Posterior cingulate gyrus (tissue), 11 donors: ENCODE measurements at regions not wholly inside any gene's neighbourhood (a gene's known extent, or its start where the extent isn't known, plus 50 kb on each side); places are given as distances from the start of the nearest gene placed in this dataset.
A peak's percentile ranks its signal among the peaks of the same experiment; 100 is the strongest.
"Not testable (repeated sequence)": the region's sequence is repeated elsewhere in the genome, so short reads cannot be mapped to it uniquely, and the experiment has no call there.

Experiments used
- DNase-seq, 10 donors: peaks; one replicate each; pipeline versions ENCODE4 v3.0.0 to v3.0.0-alpha.2; 2020 to 2021; ENCODE audit warnings: mixed read lengths in 3 of 10
- intact Hi-C: fragments of 100-400 bp; cut with DNase I; formaldehyde crosslinking; loops from one replicate; pipeline ENCODE4 v1.15.1; 2023

DNA sequence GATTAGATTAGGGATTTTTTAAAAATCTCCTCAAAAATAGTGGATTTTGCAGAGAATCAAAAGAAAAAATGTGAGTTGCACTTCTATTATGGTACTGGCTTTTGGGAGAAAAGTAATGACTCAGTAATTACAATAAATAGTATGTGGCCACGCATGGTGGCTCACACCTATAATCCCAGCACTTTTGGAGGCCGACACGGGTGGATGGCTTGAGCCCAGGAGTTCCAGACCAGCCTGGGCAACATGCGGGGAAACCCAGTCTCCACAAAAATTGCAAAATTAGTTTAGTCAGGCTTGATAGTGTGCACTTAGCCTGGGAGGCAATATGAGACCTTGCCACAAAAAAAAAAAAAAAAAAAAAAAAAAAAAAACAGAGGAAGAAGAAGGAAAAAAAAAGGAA lies 1098.2 kb downstream of the ZPLD1 start:
- intact Hi-C loops, result no loop called here
- peak in 2 of 10 donors; percentile 52 to 74 for DNase-seq

DNA sequence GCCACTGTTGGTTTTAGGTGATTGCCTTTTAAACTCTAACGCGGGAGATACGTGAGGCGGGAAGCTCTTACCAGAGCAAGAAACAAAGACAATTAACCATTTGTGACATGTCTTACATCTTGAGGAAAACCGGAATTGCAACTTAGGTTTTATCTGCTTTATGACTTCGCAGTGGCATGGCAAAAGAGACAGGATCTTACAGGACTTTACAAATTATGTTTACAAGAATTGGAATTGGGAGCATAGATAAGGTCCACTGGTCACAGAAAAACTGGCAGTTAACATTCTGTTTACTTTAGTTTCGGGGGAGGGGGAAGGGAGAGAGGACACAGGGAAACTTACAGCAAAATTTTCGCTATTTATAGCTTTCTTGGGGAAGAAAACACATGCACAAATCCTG lies 1119.6 kb downstream of the ZPLD1 start:
- intact Hi-C loops, result no loop called here
- DNase-seq, result no peak

- intact Hi-C loops, DNase-seq: not testable (repeated sequence)
Measured at GRCh38 chr3:103564116-103564515, 1129.3 kb downstream of the ZPLD1 start.

DNA sequence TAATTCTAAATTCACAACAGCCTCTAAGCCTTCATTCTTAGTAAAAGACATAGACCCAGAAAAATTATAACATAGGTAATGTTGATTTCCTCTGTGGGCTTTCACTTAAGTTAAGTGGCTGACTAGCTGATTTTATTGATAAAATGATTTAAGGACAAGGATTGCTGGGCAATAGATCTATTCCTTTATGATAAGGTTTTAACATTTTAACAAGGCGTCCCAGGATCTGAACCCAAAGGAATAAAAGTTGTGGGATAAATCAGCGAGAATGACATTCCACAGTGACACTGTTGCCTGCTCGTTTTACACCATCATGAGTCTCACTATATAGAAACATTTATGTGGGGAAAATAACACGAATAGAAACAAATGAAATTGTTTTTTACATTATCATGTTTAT lies 1151.0 kb downstream of the ZPLD1 start:
- intact Hi-C loops, result no loop called here
- DNase-seq, result no peak

DNA sequence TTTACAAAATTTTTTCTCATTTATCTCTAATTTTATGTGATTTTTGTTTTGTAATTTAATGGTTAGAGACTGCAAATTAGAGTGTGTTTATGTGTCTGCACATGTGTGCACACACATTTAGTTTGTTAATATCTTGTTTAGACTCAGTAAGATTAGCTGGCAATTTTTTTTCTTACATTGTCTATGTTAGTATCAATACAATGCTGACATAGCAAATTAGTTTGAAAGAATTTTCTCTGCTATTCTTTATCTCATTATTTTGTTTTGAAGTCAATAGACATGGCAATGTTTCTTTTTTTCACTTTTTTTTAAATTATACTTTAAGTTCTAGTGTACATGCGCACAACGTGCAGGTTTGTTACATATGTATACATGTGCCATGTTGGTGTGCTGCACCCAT lies 1155.0 kb downstream of the ZPLD1 start:
- no peak for DNase-seq
- intact Hi-C loops, result no loop called here

- intact Hi-C loops, result no loop called here
- no peak for DNase-seq
Measured at GRCh38 chr3:103600844-103601243, 1166.0 kb downstream of the ZPLD1 start.

GRCh38 chr3:103601666-103602065 lies 1166.9 kb downstream of the ZPLD1 start:
- no peak for DNase-seq
- intact Hi-C loops, result no loop called here

DNA sequence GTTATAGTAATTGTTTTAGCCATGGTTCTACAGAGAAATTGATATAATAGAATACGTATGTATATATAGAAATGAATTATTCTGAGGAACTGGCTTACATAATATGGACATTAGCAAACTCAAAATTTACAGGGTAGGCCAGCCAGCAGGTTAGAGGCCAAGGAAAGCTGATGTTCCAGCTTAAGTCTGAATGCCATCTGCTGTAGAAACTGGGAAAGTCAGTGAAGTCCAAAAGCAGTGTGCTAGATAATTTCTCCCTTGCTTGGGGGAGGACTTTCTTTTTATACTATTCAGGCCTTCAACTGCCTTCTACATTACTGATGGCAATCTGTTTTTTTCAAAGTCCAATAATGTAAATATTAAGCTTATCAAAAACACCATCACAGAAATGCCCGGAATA lies 1174.7 kb downstream of the ZPLD1 start:
- no peak for DNase-seq
- intact Hi-C loops, result no loop called here

DNA sequence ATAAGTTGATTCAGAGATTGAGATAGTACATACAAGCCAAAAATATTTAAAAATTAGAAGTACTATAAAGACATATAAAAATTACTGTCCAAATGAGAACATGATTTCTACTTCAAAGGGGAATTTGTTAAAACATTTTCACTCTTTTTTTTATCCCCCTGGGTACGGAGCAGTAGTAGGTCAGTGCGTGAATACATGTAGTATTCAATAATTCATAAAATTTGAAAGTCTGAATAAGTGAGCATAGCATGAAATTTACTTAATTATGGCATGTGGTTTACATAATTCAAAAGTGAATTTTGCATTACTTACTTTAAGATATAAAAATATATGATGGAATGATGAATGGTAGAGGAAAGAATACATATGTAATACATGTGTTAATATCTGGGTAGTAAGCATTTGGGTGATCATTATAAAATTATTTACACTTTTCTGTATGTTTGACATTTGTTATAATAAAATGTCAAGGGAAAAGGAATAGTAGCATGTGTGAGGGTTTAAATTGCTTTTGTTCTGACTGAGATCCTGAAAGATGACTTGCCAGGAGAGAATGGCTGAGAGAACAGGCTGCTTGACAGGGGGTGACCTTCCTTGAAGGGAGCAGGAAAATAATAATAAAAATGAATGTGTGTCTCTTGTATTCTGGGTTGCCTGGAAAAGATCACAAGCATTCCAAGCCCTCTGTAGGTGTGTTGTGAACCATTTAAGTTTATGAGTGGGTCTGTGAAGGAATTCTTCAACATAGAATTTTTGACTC lies 1178.8 kb downstream of the ZPLD1 start:
- intact Hi-C loops, result no loop called here
- no peak for DNase-seq

DNA sequence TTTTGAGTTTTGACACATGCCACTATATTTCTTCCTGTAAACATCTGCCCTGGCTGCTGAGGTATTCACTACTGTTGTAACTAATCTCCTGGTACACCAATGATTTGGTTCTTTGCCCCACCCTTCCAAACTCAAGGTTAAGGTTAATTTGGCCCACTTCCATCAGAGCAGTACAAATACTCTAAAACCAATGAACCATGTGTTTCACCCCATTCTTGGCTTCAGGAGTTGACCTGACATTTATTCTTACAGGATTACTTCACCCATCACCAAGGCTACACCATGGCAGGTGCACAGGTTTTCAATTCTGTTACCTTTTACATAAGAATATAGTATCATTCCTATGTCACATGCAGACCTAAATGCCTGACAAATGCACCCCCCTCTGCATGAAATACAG lies 1179.9 kb downstream of the ZPLD1 start:
- intact Hi-C loops, result no loop called here
- no peak for DNase-seq

DNA sequence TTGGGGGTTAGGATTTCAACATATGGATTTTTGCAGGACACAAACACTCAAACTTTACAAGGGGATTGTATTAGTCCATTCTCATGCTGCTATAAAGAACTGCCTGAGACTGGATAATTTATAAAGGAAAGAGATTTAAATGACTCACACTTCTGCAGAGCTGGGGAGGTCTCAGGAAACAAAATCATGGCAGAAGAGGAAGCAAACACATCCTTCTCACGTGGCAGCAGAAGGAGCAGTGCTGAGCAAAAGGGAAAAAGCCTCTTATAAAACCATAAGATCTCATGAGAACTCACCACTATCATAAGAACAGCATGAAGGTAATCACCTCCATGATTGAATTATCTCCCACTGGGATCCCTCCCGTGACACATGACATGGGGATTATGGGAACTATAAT lies 1183.1 kb downstream of the ZPLD1 start:
- no peak for DNase-seq
- intact Hi-C loops, result no loop called here

GRCh38 chr3:103624271-103624670 lies 1189.5 kb downstream of the ZPLD1 start:
- intact Hi-C loops, result no loop called here
- DNase-seq, result no peak

GRCh38 chr3:103629391-103629790 lies 1194.6 kb downstream of the ZPLD1 start:
- DNase-seq, result no peak
- intact Hi-C loops, result no loop called here

DNA sequence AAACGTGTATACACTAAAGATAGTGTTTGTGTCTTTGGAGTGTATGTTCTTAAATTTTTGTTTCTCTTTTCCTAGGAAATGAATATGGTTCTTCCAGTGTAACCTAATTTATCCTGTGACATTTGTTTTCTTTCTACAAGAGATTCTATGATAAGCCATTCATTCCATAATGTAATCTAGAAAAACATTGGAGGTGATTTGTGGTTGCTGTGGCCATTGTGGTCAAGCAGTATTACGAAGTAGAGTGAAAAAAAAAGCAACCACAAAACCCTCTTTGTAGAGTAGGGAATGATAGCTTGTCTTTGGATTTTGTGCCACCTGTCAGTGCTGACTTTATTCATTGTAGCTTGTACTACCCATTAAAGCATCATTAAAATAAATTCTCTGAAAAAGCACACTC lies 1209.6 kb downstream of the ZPLD1 start:
- intact Hi-C loops, result no loop called here
- DNase-seq, result no peak

GRCh38 chr3:103653996-103654395 lies 1219.2 kb downstream of the ZPLD1 start:
- DNase-seq, result no peak
- intact Hi-C loops, result no loop called here

DNA sequence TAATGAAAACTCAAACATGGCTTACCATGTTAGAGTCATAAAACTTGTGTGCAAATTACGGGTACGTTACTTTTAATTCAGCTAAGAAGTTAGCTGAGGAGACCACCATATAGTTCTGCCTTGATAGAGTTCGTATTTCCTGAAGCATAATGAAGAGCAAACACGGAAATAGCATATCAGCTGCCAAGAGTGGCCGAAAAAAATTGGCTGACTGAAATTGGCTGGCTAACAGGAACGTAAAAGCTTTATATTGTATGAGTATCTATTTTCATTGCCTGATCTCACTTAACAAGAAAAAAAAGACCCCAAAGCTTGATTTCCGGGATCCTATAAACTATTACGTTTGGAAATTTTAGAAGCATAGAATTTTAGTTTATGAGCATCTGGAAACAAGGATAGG lies 1222.9 kb downstream of the ZPLD1 start:
- intact Hi-C loops, result no loop called here
- DNase-seq, result no peak

GRCh38 chr3:103660810-103661209 lies 1226.0 kb downstream of the ZPLD1 start:
- no peak for DNase-seq
- intact Hi-C loops, result no loop called here

DNA sequence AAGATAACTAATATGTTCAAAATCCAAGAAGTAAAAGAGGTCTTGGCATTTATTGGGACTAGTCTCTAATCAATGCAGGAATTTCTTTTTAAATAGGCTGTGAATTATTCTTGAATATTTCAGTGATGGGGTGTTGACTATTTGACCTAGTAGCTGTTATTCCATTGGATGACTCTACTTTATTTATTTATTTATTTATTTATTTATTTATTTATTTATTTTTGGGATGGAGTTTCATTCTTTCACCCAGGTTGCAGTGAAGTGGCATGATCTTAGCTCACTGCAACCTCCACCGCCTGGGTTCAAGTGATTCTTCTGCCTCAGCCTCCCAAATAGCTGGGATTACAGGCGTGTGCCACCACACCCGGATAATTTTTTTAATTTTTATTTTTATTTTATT lies 1227.8 kb downstream of the ZPLD1 start:
- intact Hi-C loops, result no loop called here
- no peak for DNase-seq

- DNase-seq, result no peak
- intact Hi-C loops, result no loop called here
Measured at GRCh38 chr3:103672346-103672745, 1237.5 kb downstream of the ZPLD1 start.

DNA sequence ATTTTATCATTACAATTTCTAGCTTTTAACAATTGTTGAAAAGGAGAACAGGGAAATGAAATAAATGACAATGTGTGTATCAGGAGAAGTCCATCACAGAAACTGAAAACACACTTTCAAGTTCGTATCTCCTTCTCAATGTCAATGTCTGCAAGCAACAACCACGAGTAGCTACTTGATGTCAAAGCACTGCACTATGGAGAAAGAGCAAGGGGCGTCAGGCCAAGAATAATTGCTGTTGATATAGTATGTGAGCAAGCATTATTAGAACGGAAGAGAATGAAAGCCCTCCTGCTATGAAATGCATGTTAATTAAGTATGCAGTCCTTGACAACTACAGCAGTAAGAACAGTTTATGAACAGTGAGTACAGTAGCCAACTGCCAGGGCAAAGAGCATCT lies 1250.1 kb downstream of the ZPLD1 start:
- intact Hi-C loops, result no loop called here
- no peak for DNase-seq

- intact Hi-C loops, result no loop called here
- DNase-seq, result no peak
Measured at GRCh38 chr3:103685939-103686338, 1251.1 kb downstream of the ZPLD1 start.

GRCh38 chr3:103690536-103690935 lies 1255.7 kb downstream of the ZPLD1 start:
- intact Hi-C loops, result no loop called here
- peak in 1 of 10 donors; percentile 58 for DNase-seq

DNA sequence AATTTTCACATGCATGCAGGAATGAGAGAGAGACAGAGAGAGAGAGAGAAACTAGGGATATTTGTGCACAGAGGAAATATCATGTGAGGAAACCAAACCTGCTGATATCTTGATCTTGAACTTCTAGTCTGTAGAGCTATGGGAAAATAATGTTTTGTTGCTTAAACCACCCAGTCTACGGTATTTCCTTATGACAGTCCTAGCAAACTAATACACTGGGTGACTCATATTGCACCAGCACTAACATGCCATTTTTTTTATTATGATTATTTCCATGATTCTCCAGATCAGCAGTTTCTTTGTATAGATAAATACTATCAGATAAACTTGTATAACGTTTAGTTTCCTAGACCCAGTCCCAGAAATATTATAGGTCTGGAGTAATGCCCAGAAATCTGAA lies 1259.0 kb downstream of the ZPLD1 start:
- intact Hi-C loops, result no loop called here
- no peak for DNase-seq
